GM10248 (cell line): ENCODE measurements at regions not wholly inside any gene's neighbourhood (a gene's known extent, or its start where the extent isn't known, plus 50 kb on each side); places are given as distances from the start of the nearest gene placed in this dataset.

ENCODE experiments used
- CTCF ChIA-PET: fragments of 300-600 bp; sonication (Branson Sonifier 250); formaldehyde crosslinking; extraction: SDS; loops from one replicate; lab custom pipeline; 2021; ENCODE audit warnings: antibody characterized with exemption; lab: Yijun Ruan, JAX
- POLR2A ChIA-PET: fragments of 350-650 bp; sonication (Branson Sonifier 250); formaldehyde crosslinking; extraction: SDS; loops from one replicate; lab custom pipeline; 2020; ENCODE audit warnings: antibody characterized with exemption; lab: Yijun Ruan, JAX
- DNase-seq: peaks from one replicate; pipeline ENCODE4 v3.0.0; 2012; ENCODE audit errors: extremely low spot score
- TF ChIP-seq, protein P1 (sequence below): IDR thresholded peaks from 2 replicates; pipeline ENCODE4 v1.5.1; 2012; ENCODE audit warnings: mild to moderate bottlenecking, low read depth; ENCODE audit errors: extremely low read depth, missing control alignments, control extremely low read depth

GRCh38 chr6:14658030-14658429 lies 540.5 kb downstream of the CD83 start:
- ChIA-PET CTCF (interaction anchor here (0.9 to 2.0 kb wide), 4 partner anchors 10 to 53 kb away, joined by 3 to 8 read pairs (median 4); no protein-coding TSS in a partner anchor), POLR2A (no interaction called here)
- no peak for DNase-seq
- TF ChIP-seq, protein P1, sequence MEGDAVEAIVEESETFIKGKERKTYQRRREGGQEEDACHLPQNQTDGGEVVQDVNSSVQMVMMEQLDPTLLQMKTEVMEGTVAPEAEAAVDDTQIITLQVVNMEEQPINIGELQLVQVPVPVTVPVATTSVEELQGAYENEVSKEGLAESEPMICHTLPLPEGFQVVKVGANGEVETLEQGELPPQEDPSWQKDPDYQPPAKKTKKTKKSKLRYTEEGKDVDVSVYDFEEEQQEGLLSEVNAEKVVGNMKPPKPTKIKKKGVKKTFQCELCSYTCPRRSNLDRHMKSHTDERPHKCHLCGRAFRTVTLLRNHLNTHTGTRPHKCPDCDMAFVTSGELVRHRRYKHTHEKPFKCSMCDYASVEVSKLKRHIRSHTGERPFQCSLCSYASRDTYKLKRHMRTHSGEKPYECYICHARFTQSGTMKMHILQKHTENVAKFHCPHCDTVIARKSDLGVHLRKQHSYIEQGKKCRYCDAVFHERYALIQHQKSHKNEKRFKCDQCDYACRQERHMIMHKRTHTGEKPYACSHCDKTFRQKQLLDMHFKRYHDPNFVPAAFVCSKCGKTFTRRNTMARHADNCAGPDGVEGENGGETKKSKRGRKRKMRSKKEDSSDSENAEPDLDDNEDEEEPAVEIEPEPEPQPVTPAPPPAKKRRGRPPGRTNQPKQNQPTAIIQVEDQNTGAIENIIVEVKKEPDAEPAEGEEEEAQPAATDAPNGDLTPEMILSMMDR, result no peak

- POLR2A ChIA-PET, result no interaction called here
Measured at GRCh38 chr6:14658886-14659561, 541.5 kb downstream of the CD83 start.

DNA sequence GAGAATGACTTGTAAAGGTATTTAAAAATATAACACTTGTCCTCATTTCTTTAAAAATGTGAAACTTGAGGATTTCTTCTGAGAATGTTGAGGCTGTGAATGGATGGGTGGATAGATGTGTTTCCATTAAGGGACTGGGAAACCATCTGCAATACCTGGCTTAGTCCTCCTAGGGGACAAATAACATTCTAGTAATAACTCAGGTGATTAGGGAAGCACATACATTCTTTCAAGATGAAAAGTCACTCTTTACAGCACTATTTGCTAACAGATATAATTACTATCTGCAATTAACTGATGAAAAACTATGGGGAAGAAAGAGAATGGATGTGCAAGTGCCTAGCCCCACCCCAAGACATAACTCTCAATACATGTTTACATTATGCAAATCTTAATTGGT lies 542.3 kb downstream of the CD83 start:
- CTCF ChIA-PET, result interaction anchor here (1.4 kb wide), 2 partner anchors 9 to 11 kb away, joined by 3 to 4 read pairs; no protein-coding TSS in a partner anchor
- no peak for DNase-seq
- TF ChIP-seq, protein P1, result no peak
- POLR2A ChIA-PET, result no interaction called here

More at GRCh38 chr6:14658886-14659561, 541.5 kb downstream of the CD83 start:
- DNase-seq, result no peak
- CTCF ChIA-PET, result no interaction called here
- TF ChIP-seq, protein P1, result no peak

DNA sequence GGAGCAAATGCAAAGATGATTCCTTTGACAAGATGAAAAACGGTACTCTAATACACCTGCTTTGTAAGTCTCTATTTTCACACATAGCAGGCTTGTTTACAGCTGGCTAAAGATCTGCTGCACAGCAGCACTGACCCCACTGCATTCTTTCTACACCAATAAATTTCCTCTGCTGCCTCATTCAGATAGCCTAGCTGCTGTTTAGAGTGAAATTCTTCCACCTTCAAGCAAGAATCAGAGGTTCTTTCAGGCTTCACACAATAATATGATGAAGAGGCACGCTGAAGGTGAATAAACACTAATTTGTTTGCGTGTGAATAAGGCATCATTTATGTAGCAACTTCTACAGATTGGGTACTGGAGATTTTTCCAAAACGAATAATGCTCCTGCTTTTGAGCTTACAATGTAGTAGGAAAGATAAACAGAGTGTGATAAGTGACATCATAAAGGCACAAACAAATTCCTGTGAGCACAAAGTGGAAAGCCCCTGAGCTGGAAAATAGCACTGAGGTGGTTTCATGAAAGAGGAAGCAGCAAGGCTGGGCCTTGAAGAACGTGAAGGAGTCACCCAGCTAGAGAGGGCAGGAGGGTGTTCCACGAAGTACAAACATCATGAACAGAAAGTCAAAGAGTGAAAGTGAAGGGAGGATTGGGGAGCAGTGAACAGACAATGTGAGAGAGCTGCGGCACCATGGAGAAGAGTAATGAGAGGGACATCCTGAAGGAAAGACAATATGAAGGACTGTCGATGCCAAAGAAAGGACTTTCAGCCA lies 543.4 kb downstream of the CD83 start:
- POLR2A ChIA-PET, result no interaction called here
- CTCF ChIA-PET, result interaction anchor here (0.5 to 1.4 kb wide), 6 partner anchors 8 to 678 kb away, joined by 3 to 5 read pairs (median 4); no protein-coding TSS in a partner anchor
- DNase-seq, result peak; percentile 29
- TF ChIP-seq, protein P1, result no peak

GRCh38 chr6:14661691-14662090 lies 544.1 kb downstream of the CD83 start:
- CTCF ChIA-PET, result interaction anchor here (1.0 to 1.4 kb wide), 3 partner anchors 25 to 592 kb away, joined by 3 to 5 read pairs (median 4); no protein-coding TSS in a partner anchor
- DNase-seq, result no peak
- POLR2A ChIA-PET, result no interaction called here
- TF ChIP-seq, protein P1, result no peak

DNA sequence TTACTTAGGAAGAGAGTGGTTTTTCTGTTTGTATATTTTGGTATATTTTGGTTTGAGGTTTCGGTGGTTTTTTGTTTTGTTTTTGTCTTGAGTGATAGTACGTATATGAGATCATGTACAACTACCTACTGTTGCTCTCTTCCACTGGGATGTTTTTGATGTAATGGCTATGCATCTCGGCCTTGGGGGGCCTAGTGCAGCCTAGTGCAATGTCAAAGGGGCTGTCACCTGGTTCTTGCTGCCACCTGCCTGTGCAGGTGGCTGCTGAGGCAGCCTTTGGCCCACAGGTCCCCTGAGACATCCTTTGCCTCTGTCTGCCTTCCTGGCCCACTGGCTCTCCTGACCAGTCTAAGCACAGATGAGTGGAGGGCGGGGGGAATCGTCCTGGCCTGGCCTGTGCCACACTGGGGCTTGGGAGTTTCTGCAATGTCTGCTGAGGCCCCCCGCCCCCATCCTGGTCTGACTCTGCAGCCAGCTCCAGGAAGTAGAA lies 546.6 kb downstream of the CD83 start:
- DNase-seq, result peak; percentile 53
- TF ChIP-seq, protein P1, result no peak
- ChIA-PET CTCF (no interaction called here), POLR2A (no interaction called here)
